Lung (tissue), 11 donors: ENCODE measurements at regions not wholly inside any gene's neighbourhood (a gene's known extent, or its start where the extent isn't known, plus 50 kb on each side); places are given as distances from the start of the nearest gene placed in this dataset.
A peak's percentile ranks its signal among the peaks of the same experiment; 100 is the strongest.

ENCODE experiments used
- ATAC-seq: fragments of 200-7000 bp; cut with Tn5 transposase; one replicate; pipeline ENCODE4 v1.9.1; 2020; ENCODE audit warnings: moderate number of reproducible peaks; ENCODE audit not compliant: insufficient read depth, low FRiP score
- DNase-seq, 3 donors: peaks; one replicate each; pipeline ENCODE4 v3.0.0-alpha.2; 2013 to 2017
- H3K27ac ChIP-seq, 2 donors: one replicate each; pipeline ENCODE4 v1.5.1; 2013; ENCODE audit warnings: mild to moderate bottlenecking in 2 of 2, moderate library complexity in 2 of 2, control low read depth in 1 of 2, inconsistent platforms in 1 of 2, low read depth in 1 of 2, low read length in 1 of 2
- H3K27me3 ChIP-seq, 3 donors: one replicate each; pipeline ENCODE4 v1.5.1; 2013; ENCODE audit warnings: low read length in 2 of 3; ENCODE audit not compliant: control insufficient read depth in 3 of 3, insufficient read depth in 3 of 3
- H3K36me3 ChIP-seq, 4 donors: one replicate each; pipeline ENCODE4 v1.5.1; 2013; ENCODE audit warnings: low read length in 4 of 4, mild to moderate bottlenecking in 1 of 4, moderate library complexity in 1 of 4; ENCODE audit not compliant: control insufficient read depth in 4 of 4, insufficient read depth in 4 of 4
- H3K4me1 ChIP-seq, 5 donors: one replicate each; pipeline ENCODE4 v1.5.1; 2013; ENCODE audit warnings: low read length in 5 of 5, mild to moderate bottlenecking in 2 of 5, moderate library complexity in 1 of 5; ENCODE audit not compliant: control insufficient read depth in 5 of 5, insufficient read depth in 5 of 5
- H3K4me3 ChIP-seq: one replicate; pipeline ENCODE4 v1.5.1; 2013; ENCODE audit warnings: mild to moderate bottlenecking, control low read depth, moderate library complexity
- H3K9ac ChIP-seq, 2 donors: one replicate each; pipeline ENCODE4 v1.5.1; 2013; ENCODE audit warnings: low read length in 2 of 2, control low read depth in 1 of 2; ENCODE audit not compliant: insufficient read depth in 1 of 2
- H3K9me3 ChIP-seq, 4 donors: one replicate each; pipeline ENCODE4 v1.5.1; 2013; ENCODE audit warnings: low read length in 3 of 4, mild to moderate bottlenecking in 1 of 4, moderate library complexity in 1 of 4; ENCODE audit not compliant: control insufficient read depth in 4 of 4, insufficient read depth in 3 of 4
- CTCF ChIP-seq: IDR thresholded peaks from 2 replicates; pipeline ENCODE4 v1.5.1; 2012; ENCODE audit warnings: mild to moderate bottlenecking; ENCODE audit errors: control extremely low read depth, extremely low read depth
- WGBS, 2 donors: extraction: QIAGEN DNeasy Blood & Tissue Kit; methylation state at CpG; one replicate each; pipeline ENCODE4 v1.1.7; 2013; 5-methylcytosine and 5-hydroxymethylcytosine counted together
- donor health status: control.
- donor health status: control.
- donor health status: Bipolar disorder and iron deficiency.
- donor health status: healthy.
- donor health status: DM: yes; HTN: yes; CAD: no.

GRCh38 chr10:62885684-62886461, 69.7 kb upstream of the EGR2 start:
- ATAC-seq (no peak), DNase-seq (peak in 2 of 3 donors; percentile 2 to 29)
- no peaks in the 10 kb centered on the region for H3K4me1 ChIP-seq
- no peak for TF ChIP-seq CTCF
- no peak overlapping the region for H3K4me3 ChIP-seq
- H3K36me3 ChIP-seq = no peaks in the 10 kb centered on the region
- peaks cover 0 to 2% (median 0%) of the 10 kb centered on the region in 3 donors for H3K27me3 ChIP-seq
- H3K27ac ChIP-seq = no peak overlapping the region
- peaks cover 0 to 7% (median 0%) of the 10 kb centered on the region in 4 donors for H3K9me3 ChIP-seq
- no peak overlapping the region for H3K9ac ChIP-seq
- WGBS, 2 donors = 54 to 74% methylated on average over 7 of the region's 7 CpGs

DNA sequence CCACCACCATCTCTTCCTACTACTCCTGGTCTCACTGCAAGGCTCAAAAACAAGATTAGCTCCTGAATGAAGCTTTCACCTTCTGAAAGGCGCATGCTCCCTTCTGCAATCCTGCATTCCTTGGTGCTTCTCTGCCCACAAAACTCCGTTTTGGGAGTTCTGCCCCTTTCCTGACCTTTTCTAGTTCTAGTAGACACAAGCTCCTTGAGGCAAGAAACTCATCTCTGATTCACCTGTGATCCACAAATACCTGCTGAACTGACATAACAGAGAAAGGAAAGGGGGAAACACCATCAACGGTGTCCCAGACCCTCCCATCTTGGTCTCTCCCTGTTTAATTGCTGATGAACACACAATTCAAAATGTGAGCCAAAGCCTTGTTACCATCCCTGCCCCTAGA, 64.0 kb upstream of the EGR2 start:
- 81 to 83% methylated on average over 3 of the region's 3 CpGs for WGBS, 2 donors
- ATAC-seq (no peak), DNase-seq (no peak)
- no peak overlapping the region for H3K27ac ChIP-seq
- H3K4me3 ChIP-seq = no peak overlapping the region
- H3K36me3 ChIP-seq = no peaks in the 10 kb centered on the region
- no peak for TF ChIP-seq CTCF
- H3K27me3 ChIP-seq = peaks cover 2 to 4% (median 3%) of the 10 kb centered on the region in 3 donors
- no peaks in the 10 kb centered on the region for H3K4me1 ChIP-seq
- peaks cover 0 to 2% (median 0%) of the 10 kb centered on the region in 4 donors for H3K9me3 ChIP-seq
- no peak overlapping the region for H3K9ac ChIP-seq

DNA sequence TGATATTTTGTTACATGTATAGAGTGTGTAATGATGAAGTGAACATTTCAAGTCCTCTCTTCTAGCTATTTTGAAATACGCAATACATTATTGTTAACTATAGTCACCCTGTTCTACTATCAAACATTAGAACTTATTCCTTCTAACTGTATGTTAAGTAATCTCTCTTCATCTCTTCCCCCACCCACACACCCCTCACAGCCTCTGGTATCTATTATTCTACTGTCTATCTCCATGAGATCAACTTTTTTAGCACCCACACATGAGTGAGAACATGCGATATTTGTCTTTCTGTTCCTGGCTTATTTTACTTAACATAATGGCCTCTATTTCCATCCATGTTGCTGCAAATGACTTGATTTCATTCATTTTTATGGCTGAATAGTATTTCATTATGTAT, 57.7 kb upstream of the EGR2 start:
- no peak overlapping the region for H3K27ac ChIP-seq
- H3K27me3 ChIP-seq = no peaks in the 10 kb centered on the region
- H3K4me3 ChIP-seq = no peak overlapping the region
- no peaks in the 10 kb centered on the region for H3K4me1 ChIP-seq
- no peak for DNase-seq
- ATAC-seq = no peak
- no peak overlapping the region for H3K9ac ChIP-seq
- 90 to 93% methylated on average over 2 of the region's 2 CpGs for WGBS, 2 donors
- H3K36me3 ChIP-seq = no peaks in the 10 kb centered on the region
- H3K9me3 ChIP-seq = no peaks in the 10 kb centered on the region
- TF ChIP-seq CTCF = no peak
